ENCODE measurements at regions not wholly inside any gene's neighbourhood (a gene's known extent, or its start where the extent isn't known, plus 50 kb on each side); places are given as distances from the start of the nearest gene placed in this dataset.

DNA sequence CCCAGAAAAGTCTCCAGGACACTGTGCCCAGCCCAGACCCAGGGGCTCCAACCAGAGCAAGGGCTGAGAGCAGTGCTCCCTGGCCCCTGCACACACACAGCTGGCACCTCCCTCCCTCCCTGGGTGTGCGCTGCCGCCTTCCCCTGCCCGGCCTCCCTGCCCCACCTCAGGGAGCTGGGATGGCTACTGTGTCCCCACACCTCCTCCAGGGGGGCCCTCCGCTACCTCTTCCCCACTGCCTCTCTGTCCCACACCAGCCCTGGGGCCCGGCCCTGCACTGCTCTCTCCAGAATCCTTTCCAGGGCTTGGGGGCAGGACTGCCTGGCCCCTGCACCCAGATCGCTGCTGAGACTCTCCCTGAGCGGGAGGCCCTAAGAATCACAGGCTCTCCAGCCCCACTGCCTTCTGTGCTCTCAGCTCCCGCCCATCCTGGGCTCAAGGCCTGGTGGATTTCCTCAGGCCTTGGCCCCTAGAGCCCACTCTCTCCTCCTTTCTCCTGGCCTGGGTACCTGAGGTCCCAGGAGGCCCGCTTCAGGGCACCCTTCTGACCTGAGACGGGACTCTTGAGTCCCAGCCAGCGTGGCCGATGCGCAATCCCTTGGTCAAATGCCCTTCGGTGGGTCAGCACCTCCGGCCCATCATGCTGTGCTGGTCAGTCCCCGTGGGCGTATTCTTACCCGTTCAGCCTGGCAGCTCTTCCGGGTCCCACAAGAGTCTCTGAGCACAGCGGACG is 276.8 kb upstream of the HDAC4 start (continued):
- TF ChIP-seq ZNF565 (CRISPR knock-in tag; conservative IDR thresholded peaks at IDR 0.05; ENCODE audit: low read depth) (no peak), RARB (CRISPR knock-in tag; IDR thresholded peaks at IDR 0.05) (no peak), ZFP30 (CRISPR knock-in tag; IDR thresholded peaks at IDR 0.05) (no peak), GLIS3 (CRISPR knock-in tag; IDR thresholded peaks at IDR 0.05) (no peak), ZC3H10 (CRISPR knock-in tag; IDR thresholded peaks at IDR 0.05) (no peak)

- no peak for TF ChIP-seq TOX (CRISPR knock-in tag; IDR thresholded peaks at IDR 0.05; ENCODE audit: borderline replicate concordance)
- TF ChIP-seq PATZ1 (CRISPR knock-in tag; IDR thresholded peaks at IDR 0.05; ENCODE audit: borderline replicate concordance) = no peak
- no peak for TF ChIP-seq ZFP30 (CRISPR knock-in tag; IDR thresholded peaks at IDR 0.05)
- no peak for TF ChIP-seq GLIS3 (CRISPR knock-in tag; IDR thresholded peaks at IDR 0.05)
- no peak for TF ChIP-seq TCF4 (CRISPR knock-in tag; IDR thresholded peaks at IDR 0.05; ENCODE audit: borderline replicate concordance)
- TF ChIP-seq ZFP3 (CRISPR knock-in tag; IDR thresholded peaks at IDR 0.05) = no peak
- TF ChIP-seq CSDC2 (CRISPR knock-in tag; IDR thresholded peaks at IDR 0.05) = no peak
- ATAC-seq = no peak
Observed at GRCh38 chr2:239676716-239677452, 276.1 kb upstream of the HDAC4 start.

DNA sequence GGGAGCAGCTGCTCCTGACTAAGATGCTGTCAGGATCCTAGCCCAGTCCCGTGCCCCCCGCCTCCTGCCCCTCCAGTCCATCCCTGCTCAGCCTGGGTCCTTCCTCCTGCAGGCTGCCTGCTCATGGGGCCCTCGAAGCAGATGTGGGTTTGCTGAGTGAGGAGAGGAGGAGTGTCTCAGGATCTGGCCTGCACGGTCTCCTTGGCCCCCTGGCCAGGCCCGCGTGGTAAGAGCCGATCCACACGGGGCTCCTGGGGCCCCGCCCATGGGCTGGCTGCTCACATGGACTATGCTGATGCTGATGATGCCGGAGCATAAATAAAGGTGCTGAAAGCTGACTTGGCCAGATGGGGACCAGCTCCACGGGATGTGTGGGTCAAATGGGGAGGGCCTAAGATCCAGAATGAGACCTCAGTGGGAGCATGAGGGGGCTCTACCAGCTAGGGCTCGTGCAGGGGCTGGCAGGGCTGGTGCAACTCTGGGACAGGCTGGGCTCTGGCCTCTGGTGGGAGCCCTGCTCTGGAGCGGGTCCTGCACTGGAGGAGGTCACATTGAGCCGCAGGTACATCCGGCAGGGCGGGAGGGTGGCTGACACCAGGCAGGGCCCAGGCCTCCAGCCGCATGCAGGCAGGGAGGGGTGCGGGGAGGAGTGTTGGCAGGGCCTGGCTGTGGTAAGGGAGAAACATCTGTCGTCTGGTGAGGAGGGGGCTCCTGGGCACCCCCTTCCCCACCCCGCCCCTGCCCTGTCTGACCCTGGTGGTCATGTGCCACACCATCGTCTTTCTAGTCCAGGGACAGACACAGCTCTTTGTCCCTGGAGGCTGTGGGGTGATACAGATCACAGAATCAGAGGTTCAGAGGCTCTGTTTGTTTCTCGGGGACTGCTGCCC is 275.3 kb upstream of the HDAC4 start:
- no peak for ATAC-seq

GRCh38 chr2:239674981-239675825 is 274.4 kb upstream of the HDAC4 start:
- no peak for ATAC-seq

More for the DNA sequence above, 275.3 kb upstream of the HDAC4 start:
- no peak for TF ChIP-seq PPARA (CRISPR knock-in tag; IDR thresholded peaks at IDR 0.05; ENCODE audit: borderline replicate concordance)
- TF ChIP-seq CSDC2 (CRISPR knock-in tag; IDR thresholded peaks at IDR 0.05) = no peak

More at GRCh38 chr2:239674981-239675825, 274.4 kb upstream of the HDAC4 start:
- TF ChIP-seq GLIS3 (CRISPR knock-in tag; IDR thresholded peaks at IDR 0.05) = no peak
- TF ChIP-seq OSR1 (CRISPR knock-in tag; IDR thresholded peaks at IDR 0.05) = no peak
- no peak for TF ChIP-seq ESRRG (CRISPR knock-in tag; IDR thresholded peaks at IDR 0.05)
- TF ChIP-seq ZNF565 (CRISPR knock-in tag; conservative IDR thresholded peaks at IDR 0.05; ENCODE audit: low read depth) = no peak
- no peak for TF ChIP-seq PPARA (CRISPR knock-in tag; IDR thresholded peaks at IDR 0.05; ENCODE audit: borderline replicate concordance)
- TF ChIP-seq TCF4 (CRISPR knock-in tag; IDR thresholded peaks at IDR 0.05; ENCODE audit: borderline replicate concordance) = no peak
- TF ChIP-seq ZC3H10 (CRISPR knock-in tag; IDR thresholded peaks at IDR 0.05) = no peak
- TF ChIP-seq ARNTL (CRISPR knock-in tag; IDR thresholded peaks at IDR 0.05; ENCODE audit: borderline replicate concordance, low read depth) = no peak
- TF ChIP-seq ZNF8 (CRISPR knock-in tag; IDR thresholded peaks at IDR 0.05) = no peak
- TF ChIP-seq ZNF70 (CRISPR knock-in tag; IDR thresholded peaks at IDR 0.05) = no peak
- no peak for TF ChIP-seq PATZ1 (CRISPR knock-in tag; IDR thresholded peaks at IDR 0.05; ENCODE audit: borderline replicate concordance)
- no peak for TF ChIP-seq CREB5 (CRISPR knock-in tag; IDR thresholded peaks at IDR 0.05; ENCODE audit: low read depth)
- TF ChIP-seq SNAI2 (CRISPR knock-in tag; IDR thresholded peaks at IDR 0.05) = no peak
- no peak for TF ChIP-seq POU6F1 (CRISPR knock-in tag; IDR thresholded peaks at IDR 0.05; ENCODE audit: borderline replicate concordance, low read depth)
- TF ChIP-seq, protein P1, sequence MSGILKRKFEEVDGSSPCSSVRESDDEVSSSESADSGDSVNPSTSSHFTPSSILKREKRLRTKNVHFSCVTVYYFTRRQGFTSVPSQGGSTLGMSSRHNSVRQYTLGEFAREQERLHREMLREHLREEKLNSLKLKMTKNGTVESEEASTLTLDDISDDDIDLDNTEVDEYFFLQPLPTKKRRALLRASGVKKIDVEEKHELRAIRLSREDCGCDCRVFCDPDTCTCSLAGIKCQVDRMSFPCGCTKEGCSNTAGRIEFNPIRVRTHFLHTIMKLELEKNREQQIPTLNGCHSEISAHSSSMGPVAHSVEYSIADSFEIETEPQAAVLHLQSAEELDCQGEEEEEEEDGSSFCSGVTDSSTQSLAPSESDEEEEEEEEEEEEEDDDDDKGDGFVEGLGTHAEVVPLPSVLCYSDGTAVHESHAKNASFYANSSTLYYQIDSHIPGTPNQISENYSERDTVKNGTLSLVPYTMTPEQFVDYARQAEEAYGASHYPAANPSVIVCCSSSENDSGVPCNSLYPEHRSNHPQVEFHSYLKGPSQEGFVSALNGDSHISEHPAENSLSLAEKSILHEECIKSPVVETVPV (CRISPR knock-in tag; IDR thresholded peaks at IDR 0.05) = no peak
- TF ChIP-seq CSDC2 (CRISPR knock-in tag; IDR thresholded peaks at IDR 0.05) = no peak
- no peak for TF ChIP-seq ZFP30 (CRISPR knock-in tag; IDR thresholded peaks at IDR 0.05)
